Suprapubic skin (tissue), 4 donors: ENCODE measurements at regions not wholly inside any gene's neighbourhood (a gene's known extent, or its start where the extent isn't known, plus 50 kb on each side); places are given as distances from the start of the nearest gene placed in this dataset.

Experiments used
- DNase-seq, 2 donors: peaks; one replicate each; pipeline ENCODE4 v3.0.0-alpha.2; 2019; ENCODE audit warnings: low spot score in 2 of 2
- H3K27ac ChIP-seq: fragments of 200-600 bp; sonication (generic); one replicate; pipeline ENCODE4 v1.5.1; 2019
- H3K27me3 ChIP-seq: fragments of 200-600 bp; sonication (generic); one replicate; pipeline ENCODE4 v1.5.1; 2019
- H3K36me3 ChIP-seq: fragments of 200-600 bp; sonication (generic); one replicate; pipeline ENCODE4 v1.5.1; 2019
- H3K4me1 ChIP-seq: fragments of 200-600 bp; sonication (generic); one replicate; pipeline ENCODE4 v1.5.1; 2019
- H3K4me3 ChIP-seq: fragments of 200-600 bp; sonication (generic); one replicate; pipeline ENCODE4 v1.5.1; 2019; ENCODE audit warnings: mild to moderate bottlenecking
- H3K9me3 ChIP-seq: fragments of 200-600 bp; sonication (generic); one replicate; pipeline ENCODE4 v1.5.1; 2019
- EP300 ChIP-seq: sonication (generic); formaldehyde crosslinking; IDR thresholded peaks from one replicate; pipeline ENCODE4 v1.6.1; 2017; ENCODE audit warnings: antibody characterized with exemption
- POLR2A ChIP-seq, 2 donors: fragments of 450-650 bp; IDR thresholded peaks; one replicate each; pipeline ENCODE4 v1.6.1; 2017; ENCODE audit warnings: antibody characterized with exemption in 2 of 2, mild to moderate bottlenecking in 2 of 2, moderate library complexity in 2 of 2
- POLR2AphosphoS5 ChIP-seq, 3 donors: sonication (generic); formaldehyde crosslinking; IDR thresholded peaks; one replicate each; pipeline ENCODE4 v1.6.1; 2017; ENCODE audit warnings: antibody characterized with exemption in 3 of 3
- WGBS: methylation state at CpG from one replicate; pipeline ENCODE4 v1.1.5; 2018; 5-methylcytosine and 5-hydroxymethylcytosine counted together
- TF ChIP-seq, protein P1 (sequence below), 2 donors: fragments of 200-600 bp in 1 of 2; fragments of 450-650 bp in 1 of 2; sonication (generic) in 1 of 2; IDR thresholded peaks; one replicate each; pipeline ENCODE4 v1.5.1; 2016 to 2019; ENCODE audit warnings: antibody characterized with exemption in 2 of 2, mild to moderate bottlenecking in 1 of 2, moderate library complexity in 1 of 2

DNA sequence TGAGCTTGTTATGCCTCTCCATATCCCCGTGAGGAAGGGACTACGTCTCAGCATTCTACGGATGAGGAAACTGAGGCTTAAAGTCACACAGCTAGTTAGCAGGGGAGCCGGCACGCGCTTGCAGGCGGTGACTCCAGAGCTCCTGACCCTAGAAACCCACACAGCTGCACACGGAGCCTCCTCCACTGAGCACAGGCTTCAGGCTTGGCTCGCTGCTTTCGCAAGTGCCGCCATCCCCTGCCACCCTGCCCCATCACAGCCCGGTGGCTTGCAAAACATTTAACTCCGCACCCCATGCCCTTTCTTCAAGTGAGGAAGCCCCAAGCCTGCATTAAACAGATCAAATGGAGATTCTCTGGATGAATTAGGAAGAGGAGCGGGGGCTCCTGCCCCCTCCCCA, 138.3 kb downstream of the HSD17B3 start:
- Histone ChIP-seq H3K27me3 (peaks cover 3% of the 10 kb centered on the region), H3K9me3 (no peaks in the 10 kb centered on the region), H3K4me1 (peaks cover 6% of the 10 kb centered on the region), H3K36me3 (no peaks in the 10 kb centered on the region), H3K4me3 (no peak overlapping the region), H3K27ac (no peak overlapping the region)
- WGBS: 91% methylated on average over 8 of the region's 14 CpGs
- TF ChIP-seq POLR2A (IDR thresholded peaks at IDR 0.05): no peak
- TF ChIP-seq POLR2AphosphoS5 (IDR thresholded peaks at IDR 0.05): no peak
- TF ChIP-seq EP300: no peak
- TF ChIP-seq, protein P1, sequence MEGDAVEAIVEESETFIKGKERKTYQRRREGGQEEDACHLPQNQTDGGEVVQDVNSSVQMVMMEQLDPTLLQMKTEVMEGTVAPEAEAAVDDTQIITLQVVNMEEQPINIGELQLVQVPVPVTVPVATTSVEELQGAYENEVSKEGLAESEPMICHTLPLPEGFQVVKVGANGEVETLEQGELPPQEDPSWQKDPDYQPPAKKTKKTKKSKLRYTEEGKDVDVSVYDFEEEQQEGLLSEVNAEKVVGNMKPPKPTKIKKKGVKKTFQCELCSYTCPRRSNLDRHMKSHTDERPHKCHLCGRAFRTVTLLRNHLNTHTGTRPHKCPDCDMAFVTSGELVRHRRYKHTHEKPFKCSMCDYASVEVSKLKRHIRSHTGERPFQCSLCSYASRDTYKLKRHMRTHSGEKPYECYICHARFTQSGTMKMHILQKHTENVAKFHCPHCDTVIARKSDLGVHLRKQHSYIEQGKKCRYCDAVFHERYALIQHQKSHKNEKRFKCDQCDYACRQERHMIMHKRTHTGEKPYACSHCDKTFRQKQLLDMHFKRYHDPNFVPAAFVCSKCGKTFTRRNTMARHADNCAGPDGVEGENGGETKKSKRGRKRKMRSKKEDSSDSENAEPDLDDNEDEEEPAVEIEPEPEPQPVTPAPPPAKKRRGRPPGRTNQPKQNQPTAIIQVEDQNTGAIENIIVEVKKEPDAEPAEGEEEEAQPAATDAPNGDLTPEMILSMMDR (IDR thresholded peaks at IDR 0.05): no peak
- DNase-seq: peak in 1 of 2 donors; percentile 68

DNA sequence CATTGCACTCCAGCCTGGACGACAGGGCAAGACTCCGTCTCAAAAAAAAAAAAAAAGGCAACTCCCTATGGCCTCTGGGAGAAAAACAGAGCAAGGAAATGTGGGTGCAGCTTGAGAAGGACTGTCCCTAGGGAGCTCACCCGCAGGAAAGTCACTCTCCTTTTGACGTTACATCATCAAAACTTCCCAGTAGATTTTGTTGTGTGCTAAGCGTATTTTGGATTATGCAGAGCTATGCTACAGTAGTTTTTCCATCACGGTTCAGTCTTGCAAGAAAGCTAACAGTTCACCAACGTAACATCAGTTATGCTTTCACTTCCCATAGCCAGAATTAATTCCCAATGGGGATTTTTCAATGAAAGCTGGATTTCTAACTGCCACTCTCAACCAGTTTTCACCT, 138.8 kb downstream of the HSD17B3 start:
- no peak overlapping the region for H3K27ac ChIP-seq
- no peaks in the 10 kb centered on the region for H3K9me3 ChIP-seq
- DNase-seq: no peak
- H3K4me1 ChIP-seq: peaks cover 9% of the 10 kb centered on the region
- TF ChIP-seq POLR2AphosphoS5 (IDR thresholded peaks at IDR 0.05): no peak
- no peak for TF ChIP-seq EP300
- TF ChIP-seq, protein P1 (IDR thresholded peaks at IDR 0.05): no peak
- no peak for TF ChIP-seq POLR2A (IDR thresholded peaks at IDR 0.05)
- no peaks in the 10 kb centered on the region for H3K36me3 ChIP-seq
- WGBS: 65% methylated on average over 7 of the region's 7 CpGs
- H3K27me3 ChIP-seq: peaks cover 3% of the 10 kb centered on the region
- H3K4me3 ChIP-seq: no peak overlapping the region

DNA sequence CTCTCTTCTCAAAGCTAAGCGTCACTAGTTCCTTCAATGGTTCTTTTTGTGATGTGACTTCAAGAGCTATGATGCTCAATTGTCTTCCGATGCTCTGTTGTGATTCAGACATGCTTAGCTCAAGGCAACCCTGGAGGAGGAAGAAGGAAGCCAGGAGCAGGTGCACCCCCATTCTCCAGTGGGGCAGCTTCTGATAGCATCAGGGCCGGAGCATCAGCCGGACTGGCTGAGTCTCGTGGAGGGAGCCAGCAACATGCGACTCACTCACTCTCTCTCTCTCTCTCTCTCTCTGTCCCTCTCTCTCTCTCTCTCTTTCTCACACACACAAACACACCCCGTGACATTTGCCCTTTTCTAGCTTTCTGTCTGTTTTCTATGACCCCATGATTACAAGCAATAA, 140.2 kb downstream of the HSD17B3 start:
- TF ChIP-seq EP300 (no peak), POLR2AphosphoS5 (IDR thresholded peaks at IDR 0.05) (no peak), POLR2A (IDR thresholded peaks at IDR 0.05) (no peak)
- TF ChIP-seq, protein P1 (IDR thresholded peaks at IDR 0.05): no peak
- H3K9me3 ChIP-seq: no peaks in the 10 kb centered on the region
- WGBS: 76% methylated on average over 7 of the region's 7 CpGs
- H3K4me3 ChIP-seq: no peak overlapping the region
- DNase-seq: peak in 1 of 2 donors; percentile 38
- H3K27me3 ChIP-seq: peaks cover 3% of the 10 kb centered on the region
- H3K4me1 ChIP-seq: peaks cover 10% of the 10 kb centered on the region
- H3K27ac ChIP-seq: no peak overlapping the region
- H3K36me3 ChIP-seq: no peaks in the 10 kb centered on the region

DNA sequence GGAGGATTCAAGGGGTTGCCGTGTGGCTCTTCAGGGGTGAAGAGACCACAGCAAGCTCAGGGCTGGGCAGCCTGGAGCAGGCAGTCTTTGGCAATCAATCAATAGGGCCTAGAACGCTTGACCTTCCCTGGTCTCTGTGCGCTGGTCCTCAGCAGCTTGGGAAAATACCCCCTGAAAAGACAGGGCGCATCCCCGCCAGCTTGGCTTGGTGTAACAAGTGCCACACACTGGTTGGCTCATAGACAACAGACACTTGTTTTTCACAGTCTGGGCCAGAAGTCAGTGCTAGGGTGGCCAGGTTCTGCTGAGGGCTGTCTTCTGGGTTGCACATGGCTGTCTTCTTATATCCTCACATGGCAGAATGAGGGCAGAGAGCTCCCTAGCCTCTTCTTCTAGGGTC, 141.1 kb downstream of the HSD17B3 start:
- Histone ChIP-seq H3K27ac (no peak overlapping the region), H3K4me1 (peaks cover 18% of the 10 kb centered on the region), H3K9me3 (no peaks in the 10 kb centered on the region), H3K36me3 (no peaks in the 10 kb centered on the region), H3K27me3 (peaks cover 3% of the 10 kb centered on the region), H3K4me3 (no peak overlapping the region)
- no peak for TF ChIP-seq EP300
- TF ChIP-seq, protein P1 (IDR thresholded peaks at IDR 0.05): no peak
- TF ChIP-seq POLR2A (IDR thresholded peaks at IDR 0.05): no peak
- TF ChIP-seq POLR2AphosphoS5 (IDR thresholded peaks at IDR 0.05): no peak
- DNase-seq: no peak
- 90% methylated on average over 5 of the region's 5 CpGs for WGBS

DNA sequence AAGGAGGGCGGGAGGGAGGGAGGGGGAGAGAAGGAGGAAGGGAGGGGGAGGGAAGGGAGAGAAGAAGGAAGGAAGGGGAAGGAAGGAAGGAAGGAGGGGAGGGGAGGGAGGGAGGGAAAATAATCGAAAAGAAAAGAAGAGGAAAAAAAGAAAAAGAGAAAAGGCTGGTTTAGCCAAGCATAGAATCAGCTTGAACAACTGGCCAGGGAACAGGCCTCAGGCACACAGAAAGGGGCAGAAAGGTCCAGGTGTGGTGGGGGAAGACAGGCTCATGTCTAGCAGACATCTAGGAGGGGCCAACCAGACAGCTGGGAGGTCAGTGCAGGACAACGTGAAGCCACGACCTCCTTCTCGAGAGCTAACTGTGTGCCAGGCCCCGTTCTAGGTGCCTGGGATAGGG, 141.8 kb downstream of the HSD17B3 start:
- no peak for TF ChIP-seq EP300
- WGBS: 71% methylated on average over 6 of the region's 6 CpGs
- Histone ChIP-seq H3K4me1 (peaks cover 18% of the 10 kb centered on the region), H3K27me3 (peaks cover 3% of the 10 kb centered on the region), H3K27ac (no peak overlapping the region), H3K4me3 (no peak overlapping the region), H3K9me3 (no peaks in the 10 kb centered on the region), H3K36me3 (no peaks in the 10 kb centered on the region)
- DNase-seq: no peak

DNA sequence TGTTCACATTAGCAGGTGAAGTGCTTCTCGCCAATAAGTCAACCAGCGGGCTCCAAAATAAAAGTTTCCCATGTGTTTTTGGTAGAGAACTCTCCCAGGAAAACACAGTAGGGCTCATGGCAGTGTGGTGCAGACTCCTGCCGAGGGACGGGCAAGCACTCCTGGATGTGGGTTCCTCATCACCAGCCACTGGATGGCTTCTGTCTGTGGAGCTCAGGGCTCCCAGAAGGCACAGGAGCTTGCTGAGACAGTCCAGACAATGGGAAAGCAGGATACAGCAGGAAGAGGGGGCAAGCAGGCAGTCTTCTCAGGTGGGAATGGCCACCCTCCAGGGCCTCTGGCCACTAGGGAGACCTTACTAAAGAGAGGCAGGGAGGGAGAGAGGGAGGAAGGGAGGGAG, 142.4 kb downstream of the HSD17B3 start:
- no peaks in the 10 kb centered on the region for H3K36me3 ChIP-seq
- TF ChIP-seq EP300: no peak
- DNase-seq: no peak
- H3K27ac ChIP-seq: no peak overlapping the region
- H3K9me3 ChIP-seq: no peaks in the 10 kb centered on the region
- H3K4me1 ChIP-seq: peaks cover 18% of the 10 kb centered on the region
- no peak overlapping the region for H3K4me3 ChIP-seq
- H3K27me3 ChIP-seq: peaks cover 3% of the 10 kb centered on the region
- WGBS: 99% methylated on average over 4 of the region's 4 CpGs
